Activated CD8-positive, alpha-beta T cell treated with anti-CD3 and anti-CD28 coated beads for 36 hours (primary cell): ENCODE measurements at regions not wholly inside any gene's neighbourhood (a gene's known extent, or its start where the extent isn't known, plus 50 kb on each side); places are given as distances from the start of the nearest gene placed in this dataset.

Experiments used
- ATAC-seq: fragments of 200-7000 bp; cut with Tn5 transposase; one replicate; pipeline ENCODE4 v1.10.0; 2021; ENCODE audit warnings: mild to moderate bottlenecking, moderate library complexity
- CTCF ChIA-PET: fragments of 350-600 bp; sonication (Branson Sonifier 250); formaldehyde crosslinking; loops from one replicate; lab custom pipeline; 2021; ENCODE audit warnings: antibody characterized with exemption; lab: Charles Lee
- POLR2A ChIA-PET: fragments of 350-600 bp; sonication (Branson Sonifier 250); formaldehyde crosslinking; loops from one replicate; lab custom pipeline; 2021; ENCODE audit warnings: antibody characterized with exemption; lab: Charles Lee
- DNase-seq: peaks from one replicate; pipeline ENCODE4 v3.0.0-alpha.2; 2020
- H3K27ac Mint-ChIP-seq: one replicate; pipeline ENCODE4 v1.8.0; 2021; ENCODE audit warnings: mild to moderate bottlenecking, mixed read lengths
- H3K27me3 Mint-ChIP-seq: one replicate; pipeline ENCODE4 v1.8.0; 2021; ENCODE audit warnings: mixed read lengths
- H3K36me3 Mint-ChIP-seq: one replicate; pipeline ENCODE4 v1.8.0; 2021; ENCODE audit warnings: low read depth, mixed read lengths
- H3K4me1 Mint-ChIP-seq: one replicate; pipeline ENCODE4 v1.8.0; 2021; ENCODE audit warnings: low read depth, mixed read lengths
- H3K4me3 Mint-ChIP-seq: one replicate; pipeline ENCODE4 v1.8.0; 2021; ENCODE audit warnings: mild to moderate bottlenecking, moderate library complexity, mixed read lengths
- H3K9me3 Mint-ChIP-seq: one replicate; pipeline ENCODE4 v1.8.0; 2021; ENCODE audit warnings: mixed read lengths
- CTCF ChIP-seq: fragments of 200-600 bp; IDR thresholded peaks from one replicate; pipeline ENCODE4 v1.8.0; 2022; ENCODE audit warnings: antibody characterized with exemption, mild to moderate bottlenecking
- intact Hi-C: fragments of 100-400 bp; cut with micrococcal nuclease; formaldehyde crosslinking; loops from one replicate; pipeline ENCODE4 v1.10.0; 2022

- no peak overlapping the region for H3K4me3 Mint-ChIP-seq
- no peak for ATAC-seq
- DNase-seq = no peak
- intact Hi-C loops = no loop called here
- ChIA-PET POLR2A (no interaction called here), CTCF (no interaction called here)
- no peak overlapping the region for H3K27ac Mint-ChIP-seq
- no peak for TF ChIP-seq CTCF
- H3K9me3 Mint-ChIP-seq = no peaks in the 10 kb centered on the region
- no peaks in the 10 kb centered on the region for H3K4me1 Mint-ChIP-seq
- H3K27me3 Mint-ChIP-seq = no peaks in the 10 kb centered on the region
- H3K36me3 Mint-ChIP-seq = no peaks in the 10 kb centered on the region
Measured at GRCh38 chr9:134494273-134494815, 147.3 kb upstream of the COL5A1 start.

DNA sequence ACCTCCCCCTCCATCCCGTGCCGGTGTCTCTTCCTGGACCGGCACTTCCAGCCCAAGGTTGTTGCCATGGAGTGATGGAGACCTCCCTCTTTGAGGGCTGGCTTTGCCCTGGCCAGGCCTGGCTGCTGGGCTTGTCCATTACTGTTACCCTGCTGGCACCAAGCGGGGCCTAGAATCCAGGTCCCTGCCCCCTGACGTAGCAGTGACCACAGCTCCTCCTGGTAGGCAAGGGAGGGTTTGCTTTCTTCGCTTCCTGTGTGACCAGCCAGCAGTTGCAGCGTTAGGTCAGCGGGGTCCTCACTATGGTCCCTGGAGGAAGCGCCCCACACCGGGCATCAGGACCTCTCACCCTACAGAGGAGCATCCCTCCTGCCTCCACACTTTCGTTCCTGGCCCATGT is 146.7 kb upstream of the COL5A1 start:
- Mint-ChIP-seq H3K27me3 (no peaks in the 10 kb centered on the region), H3K9me3 (no peaks in the 10 kb centered on the region), H3K36me3 (no peaks in the 10 kb centered on the region), H3K4me1 (no peaks in the 10 kb centered on the region), H3K4me3 (no peak overlapping the region), H3K27ac (no peak overlapping the region)
- no peak for TF ChIP-seq CTCF
- ATAC-seq = no peak
- intact Hi-C loops = no loop called here
- DNase-seq = no peak
- ChIA-PET CTCF (no interaction called here), POLR2A (no interaction called here)

DNA sequence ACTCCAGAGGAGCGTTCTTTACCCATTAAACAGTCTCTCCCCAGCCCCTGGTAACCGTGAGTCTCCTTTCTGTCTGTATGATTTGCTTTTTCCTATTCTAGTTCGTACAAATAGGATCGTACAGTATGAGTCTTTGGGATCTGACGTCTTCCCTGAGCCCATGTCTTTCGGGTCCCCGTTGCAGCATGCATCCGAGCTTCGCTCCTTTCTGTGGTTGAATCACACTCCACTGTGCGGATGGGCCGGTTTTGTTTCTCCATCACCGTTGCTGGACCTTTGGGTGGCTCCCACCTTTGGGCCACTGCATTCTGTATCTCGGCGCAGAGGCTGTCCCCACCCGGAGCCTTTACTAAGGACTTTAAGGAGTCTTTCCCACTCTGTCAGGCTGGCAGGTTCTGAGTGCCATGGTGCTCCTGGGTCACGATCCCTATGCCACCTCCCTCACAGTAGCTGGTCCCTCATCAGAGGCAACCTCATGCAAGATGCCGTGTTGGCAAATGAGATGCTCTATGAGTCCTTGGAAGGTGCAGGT is 145.7 kb upstream of the COL5A1 start:
- ChIA-PET CTCF (no interaction called here), POLR2A (no interaction called here)
- no peaks in the 10 kb centered on the region for H3K27me3 Mint-ChIP-seq
- intact Hi-C loops = no loop called here
- TF ChIP-seq CTCF = no peak
- no peaks in the 10 kb centered on the region for H3K36me3 Mint-ChIP-seq
- H3K4me3 Mint-ChIP-seq = no peak overlapping the region
- ATAC-seq (no peak), DNase-seq (no peak)
- no peaks in the 10 kb centered on the region for H3K4me1 Mint-ChIP-seq
- H3K27ac Mint-ChIP-seq = no peak overlapping the region
- no peaks in the 10 kb centered on the region for H3K9me3 Mint-ChIP-seq

GRCh38 chr9:134496413-134497282 is 145.0 kb upstream of the COL5A1 start:
- no peaks in the 10 kb centered on the region for H3K27me3 Mint-ChIP-seq
- no peak for DNase-seq

More at GRCh38 chr9:134496413-134497282, 145.0 kb upstream of the COL5A1 start:
- Mint-ChIP-seq H3K36me3 (no peaks in the 10 kb centered on the region), H3K4me3 (no peak overlapping the region), H3K27ac (no peak overlapping the region), H3K9me3 (no peaks in the 10 kb centered on the region), H3K4me1 (no peaks in the 10 kb centered on the region)
- ChIA-PET CTCF (no interaction called here), POLR2A (no interaction called here)
- ATAC-seq = no peak
- intact Hi-C loops = no loop called here
- no peak for TF ChIP-seq CTCF
